SW480 (cell line): ENCODE measurements at regions not wholly inside any gene's neighbourhood (a gene's known extent, or its start where the extent isn't known, plus 50 kb on each side); places are given as distances from the start of the nearest gene placed in this dataset.
"Not testable (repeated sequence)": the region's sequence is repeated elsewhere in the genome, so short reads cannot be mapped to it uniquely, and the experiment has no call there.

ENCODE experiments used
- DNase-seq: peaks from one replicate; pipeline ENCODE4 v3.0.0-alpha.2; 2016; ENCODE audit warnings: low spot score

DNA sequence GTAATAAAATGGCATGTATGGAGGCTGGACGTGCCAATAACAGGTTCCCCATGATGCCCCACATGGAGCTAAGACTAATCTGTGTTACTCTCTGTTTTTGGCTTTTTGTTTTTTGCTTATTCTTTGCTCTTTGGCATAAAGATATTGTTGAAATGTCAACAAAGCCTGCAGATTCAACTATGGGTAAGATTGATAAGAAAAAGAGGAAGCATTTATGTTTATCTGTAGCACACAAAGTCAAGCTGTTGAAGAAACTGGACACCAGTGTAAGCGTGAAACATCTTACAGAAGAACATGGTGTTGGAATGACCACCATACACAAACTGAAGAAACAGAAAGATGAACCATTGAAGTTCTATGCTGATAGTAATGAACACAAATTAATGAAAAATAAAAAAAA is 402.7 kb downstream of the LTN1 start:
- no peak for DNase-seq

DNA sequence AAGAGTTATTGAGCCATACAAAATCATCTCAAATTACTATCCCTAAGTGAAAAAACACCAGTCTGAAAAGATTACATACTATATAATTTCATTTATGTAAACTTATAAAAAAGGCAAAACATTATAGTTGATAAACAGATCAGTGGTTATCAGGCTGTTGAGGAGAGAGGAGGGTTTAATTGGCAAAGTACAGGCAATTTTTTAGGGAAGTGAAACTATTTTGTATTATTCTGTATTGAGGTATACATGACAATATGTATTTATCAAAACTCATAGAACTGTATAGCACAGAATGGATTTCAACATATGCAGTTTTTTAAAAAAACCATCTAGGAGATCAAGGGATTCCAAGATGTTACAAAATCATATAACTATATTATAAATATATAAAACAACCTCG is 403.7 kb downstream of the LTN1 start:
- no peak for DNase-seq

DNA sequence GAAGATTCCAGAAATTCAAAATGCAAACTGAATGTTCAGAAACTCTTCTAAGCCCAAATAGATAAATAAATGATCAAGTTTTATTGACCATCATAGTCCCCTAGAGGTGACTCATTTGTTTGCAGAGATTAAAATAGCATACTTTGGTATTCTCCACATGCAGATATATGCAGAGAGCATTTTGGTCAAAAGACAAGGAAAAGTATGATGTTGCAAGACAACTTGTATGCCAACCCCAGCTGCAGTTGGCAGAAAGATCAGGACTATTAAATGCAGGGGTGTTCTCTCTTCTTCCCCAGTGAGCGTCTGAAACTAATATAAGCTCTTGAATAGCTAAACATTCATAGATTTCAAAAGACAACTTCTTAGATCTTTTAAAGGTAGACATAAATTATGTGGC is 404.9 kb downstream of the LTN1 start:
- no peak for DNase-seq

DNA sequence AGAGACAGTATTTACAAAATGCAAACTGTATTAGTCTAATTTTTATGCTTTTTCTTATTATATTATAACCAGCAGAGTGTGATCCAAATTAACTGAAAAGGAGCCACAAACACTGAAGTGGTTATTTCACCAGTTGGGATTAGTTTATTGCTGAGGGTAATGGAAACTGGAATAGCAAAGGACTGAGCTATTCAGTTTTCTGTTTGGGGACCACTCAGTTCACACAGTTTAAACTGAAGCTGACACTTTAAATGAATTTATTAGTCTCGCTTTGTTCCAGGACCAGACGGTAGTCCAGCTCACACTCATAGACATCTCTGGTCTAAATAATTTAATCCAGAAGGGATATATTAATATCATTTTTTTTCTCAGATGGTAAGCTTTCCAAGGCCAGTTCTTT is 410.7 kb downstream of the LTN1 start:
- no peak for DNase-seq

DNA sequence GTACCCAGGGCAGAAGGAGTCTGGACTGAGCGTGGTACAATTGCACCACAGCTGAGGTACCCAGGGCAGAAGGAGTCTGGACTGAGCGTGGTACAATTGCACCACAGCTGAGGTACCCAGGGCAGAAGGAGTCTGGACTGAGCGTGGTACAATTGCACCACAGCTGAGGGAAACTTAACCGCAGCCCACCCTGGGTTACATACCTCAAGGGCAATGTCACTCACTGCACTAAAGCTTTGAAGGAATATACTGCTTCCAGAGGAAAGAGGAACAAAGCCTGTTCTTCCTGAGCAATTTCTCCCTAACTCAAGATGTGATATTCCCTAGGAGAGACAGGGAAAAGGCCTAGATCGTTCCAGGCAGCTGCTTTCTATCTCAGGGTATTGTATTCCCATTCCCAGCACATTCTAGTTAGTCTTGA is 411.4 kb downstream of the LTN1 start:
- DNase-seq = not testable (repeated sequence)

- no peak for DNase-seq
Observed at GRCh38 chr21:28580585-28580984, 412.1 kb downstream of the LTN1 start.

DNA sequence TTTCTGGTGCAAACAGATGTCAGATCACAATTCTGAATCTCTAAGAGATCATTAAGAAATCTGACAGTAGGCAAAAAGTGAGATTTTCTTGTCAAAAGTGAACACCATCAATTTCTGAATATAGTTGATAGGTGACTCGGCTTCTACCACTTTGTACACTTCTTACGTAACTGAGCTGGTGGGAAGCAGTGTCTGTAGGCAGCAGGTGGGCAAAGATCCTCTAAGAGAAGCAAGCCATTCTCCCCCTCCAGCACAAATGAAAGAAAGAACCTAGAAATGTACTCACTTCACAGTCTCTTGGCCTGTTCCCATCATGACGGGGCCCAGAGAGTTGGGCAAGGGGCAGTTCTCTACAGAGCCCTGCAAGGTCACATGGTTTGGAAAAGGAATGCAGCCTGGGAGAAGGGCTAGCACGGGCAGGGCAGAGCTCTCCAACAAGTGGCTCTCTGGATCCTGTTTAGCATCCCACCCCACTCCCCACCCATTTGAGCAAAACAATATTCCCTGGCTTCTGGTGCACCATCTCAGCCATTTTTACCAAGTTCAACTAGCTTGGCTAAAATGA is 412.6 kb downstream of the LTN1 start:
- DNase-seq = no peak

DNA sequence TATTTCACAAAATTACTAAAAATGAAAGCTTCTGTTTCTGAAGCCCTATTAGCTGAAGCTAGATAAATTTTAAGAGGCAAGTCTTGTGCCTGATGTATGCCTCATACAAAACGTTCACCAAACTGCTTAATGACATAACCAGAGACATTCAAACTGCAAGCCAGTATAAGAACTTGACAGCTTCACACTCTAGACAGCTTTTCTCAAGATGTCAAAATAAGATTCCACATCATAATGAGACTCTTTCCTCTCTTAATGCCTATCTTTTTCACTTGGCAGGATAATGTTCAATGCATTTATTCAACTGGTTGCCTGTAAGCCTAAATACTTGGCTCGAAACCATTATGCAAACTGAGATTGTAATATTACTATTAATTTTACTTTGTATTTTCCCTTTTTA is 424.0 kb downstream of the LTN1 start:
- DNase-seq = no peak

DNA sequence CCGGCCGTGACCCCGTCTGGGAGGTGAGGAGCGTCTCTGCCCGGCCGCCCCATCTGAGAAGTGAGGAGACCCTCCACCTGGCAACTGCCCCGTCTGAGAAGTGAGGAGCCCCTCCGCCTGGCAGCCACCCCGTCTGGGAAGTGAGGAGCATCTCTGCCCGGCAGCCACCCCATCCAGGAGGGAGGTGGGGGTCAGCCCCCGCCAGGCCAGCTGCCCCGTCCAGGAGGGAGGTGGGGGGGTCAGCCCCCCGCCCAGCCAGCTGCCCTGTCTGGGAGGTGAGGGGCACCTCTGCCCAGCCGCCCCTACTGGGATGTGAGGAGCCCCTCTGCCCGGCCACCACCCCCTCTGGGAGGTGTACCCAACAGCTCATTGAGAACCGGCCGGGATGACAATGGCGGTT is 428.7 kb downstream of the LTN1 start:
- DNase-seq = not testable (repeated sequence)

- no peak for DNase-seq
Observed at GRCh38 chr21:28561772-28562171, 430.9 kb downstream of the LTN1 start.

DNA sequence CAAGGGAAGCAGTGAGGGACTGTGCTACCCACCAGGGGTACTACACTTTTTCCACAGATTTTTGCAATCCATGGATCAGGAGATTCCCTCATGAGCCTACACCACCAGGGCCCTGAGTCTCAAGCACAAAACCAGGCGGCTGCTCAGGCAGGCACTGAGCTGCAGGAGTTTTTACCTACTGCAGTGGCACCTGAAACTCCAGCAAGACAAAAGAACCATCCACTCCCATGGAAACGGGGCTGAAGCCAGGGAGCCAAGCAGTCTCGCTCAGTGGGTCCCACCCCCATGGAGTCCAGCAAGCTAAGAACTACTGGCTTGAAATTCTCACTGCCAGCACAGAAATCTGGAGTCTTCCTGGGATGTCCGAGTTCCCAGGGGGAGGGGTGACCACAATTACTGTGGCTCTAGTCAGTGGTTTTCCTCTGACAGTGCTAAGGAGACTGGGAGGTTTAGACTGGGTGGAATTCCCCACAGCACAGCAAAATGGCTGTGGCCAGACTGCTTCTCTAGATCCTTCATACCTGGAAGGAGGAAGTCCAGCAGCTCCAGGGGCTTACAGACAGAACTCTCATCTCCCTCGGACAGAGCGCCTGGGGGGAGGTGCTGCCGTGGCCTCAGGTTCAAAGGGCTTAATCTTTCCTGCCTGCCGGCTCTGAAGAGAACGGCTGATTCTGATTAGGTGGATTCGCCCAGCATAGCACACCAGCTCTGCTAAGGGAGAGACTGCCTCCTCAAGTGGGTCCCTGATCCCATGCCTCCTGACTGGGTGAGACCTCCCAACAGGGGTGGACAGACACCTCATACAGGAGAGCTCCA is 437.8 kb downstream of the LTN1 start:
- no peak for DNase-seq

GRCh38 chr21:28550057-28550825 is 442.4 kb downstream of the LTN1 start:
- DNase-seq = no peak

DNA sequence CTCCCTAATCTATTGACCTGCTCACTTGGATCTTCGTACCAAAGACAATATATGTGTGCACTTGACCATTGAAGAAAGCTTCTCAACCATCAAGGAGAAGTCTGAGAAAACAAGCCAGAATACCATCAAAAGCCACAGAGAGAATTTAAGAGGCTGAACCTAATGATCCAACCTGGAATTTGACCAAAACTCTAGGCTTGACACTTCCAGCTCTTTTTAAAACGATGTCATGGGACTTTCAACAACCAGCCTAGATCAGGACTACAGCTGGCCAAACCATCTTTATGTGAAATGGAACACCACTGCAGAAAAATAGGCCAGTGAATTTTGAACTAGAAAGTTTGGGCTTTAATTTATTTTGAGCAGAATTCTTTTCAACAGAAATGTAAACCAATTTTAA is 444.4 kb downstream of the LTN1 start:
- DNase-seq = no peak

- DNase-seq = no peak
Observed at GRCh38 chr21:28547766-28548165, 444.9 kb downstream of the LTN1 start.

DNA sequence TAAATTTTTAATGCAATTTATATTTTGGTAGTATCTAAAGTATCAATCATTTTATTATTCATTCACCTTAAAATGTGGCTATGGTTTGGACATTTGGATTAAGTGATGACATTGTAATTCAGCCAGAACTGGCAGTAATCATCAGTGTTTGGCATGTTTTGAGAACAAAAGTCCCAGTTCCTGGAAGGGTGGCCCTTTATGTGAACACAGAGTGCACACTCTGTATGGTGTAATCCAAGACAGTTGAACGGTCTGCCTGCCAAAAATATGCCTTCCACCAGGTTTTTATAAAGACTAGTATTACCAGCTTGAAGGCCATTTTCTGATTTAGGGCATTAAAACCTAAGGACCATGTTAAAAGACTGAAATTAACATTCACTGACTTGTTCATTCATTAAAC is 448.7 kb downstream of the LTN1 start:
- no peak for DNase-seq

DNA sequence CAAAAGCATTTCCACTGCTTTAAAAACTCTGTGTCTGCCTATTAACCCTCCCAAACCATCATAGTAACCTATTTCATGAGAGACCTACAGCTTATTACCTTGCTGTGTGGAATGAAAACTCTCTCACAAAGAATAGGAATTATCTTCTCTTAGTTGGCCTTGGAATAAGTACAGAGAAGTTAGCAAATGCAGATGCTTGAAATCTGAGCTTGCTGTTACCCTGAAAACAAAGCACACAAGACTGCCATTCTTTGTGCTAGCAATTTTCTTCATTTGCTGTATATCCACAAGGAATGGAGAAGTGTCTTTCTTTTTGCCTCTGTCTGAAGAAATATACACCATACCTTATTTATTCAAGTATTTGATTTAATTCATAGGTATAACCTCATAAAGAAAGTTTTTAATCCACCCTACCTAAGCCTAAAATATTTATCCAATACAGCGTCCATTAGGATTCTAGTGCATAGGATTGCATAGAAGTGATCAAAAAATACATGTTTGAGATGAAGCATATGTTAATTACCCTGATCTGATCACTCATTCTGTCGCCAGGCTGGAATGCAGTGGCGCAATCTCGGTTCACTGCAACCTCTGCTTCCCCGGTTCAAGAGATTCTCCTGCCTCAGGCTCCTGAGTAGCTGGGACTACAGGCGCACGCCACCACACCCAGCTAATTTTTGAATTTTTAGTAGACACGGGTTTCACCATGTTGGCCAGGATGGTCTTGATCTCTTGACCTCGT is 451.1 kb downstream of the LTN1 start:
- no peak for DNase-seq

GRCh38 chr21:28540514-28540913 is 452.2 kb downstream of the LTN1 start:
- no peak for DNase-seq

- DNase-seq = no peak
Observed at GRCh38 chr21:28539623-28539988, 453.1 kb downstream of the LTN1 start.

DNA sequence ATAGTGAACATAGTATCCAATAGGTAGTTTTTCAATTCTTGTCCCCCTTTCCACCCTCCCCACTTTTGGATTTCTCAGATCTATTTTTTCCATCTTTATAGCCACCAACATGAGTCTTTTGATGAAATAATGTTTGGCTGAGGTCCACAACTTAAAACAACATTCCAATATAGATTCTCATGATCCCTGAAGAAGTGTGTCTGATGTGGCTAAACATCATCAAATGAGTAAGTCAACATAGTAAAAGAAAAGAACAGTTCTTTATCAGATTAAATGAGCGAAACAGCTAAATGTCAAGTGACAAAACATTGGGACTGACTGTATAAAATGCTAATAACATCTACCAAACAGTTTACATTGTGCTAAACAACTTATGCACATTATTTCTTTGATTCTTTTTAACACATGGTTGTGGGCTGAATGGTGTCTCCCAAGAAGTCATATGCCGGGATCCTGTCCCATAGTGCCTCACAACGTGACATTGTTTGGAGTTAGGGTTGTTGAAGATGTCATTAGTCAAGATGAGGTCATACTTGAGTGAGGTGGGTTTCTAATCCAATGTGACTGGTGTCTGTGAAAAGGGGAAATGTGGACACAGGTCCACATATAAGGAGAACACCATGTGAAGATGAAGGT is 453.6 kb downstream of the LTN1 start:
- DNase-seq = no peak

DNA sequence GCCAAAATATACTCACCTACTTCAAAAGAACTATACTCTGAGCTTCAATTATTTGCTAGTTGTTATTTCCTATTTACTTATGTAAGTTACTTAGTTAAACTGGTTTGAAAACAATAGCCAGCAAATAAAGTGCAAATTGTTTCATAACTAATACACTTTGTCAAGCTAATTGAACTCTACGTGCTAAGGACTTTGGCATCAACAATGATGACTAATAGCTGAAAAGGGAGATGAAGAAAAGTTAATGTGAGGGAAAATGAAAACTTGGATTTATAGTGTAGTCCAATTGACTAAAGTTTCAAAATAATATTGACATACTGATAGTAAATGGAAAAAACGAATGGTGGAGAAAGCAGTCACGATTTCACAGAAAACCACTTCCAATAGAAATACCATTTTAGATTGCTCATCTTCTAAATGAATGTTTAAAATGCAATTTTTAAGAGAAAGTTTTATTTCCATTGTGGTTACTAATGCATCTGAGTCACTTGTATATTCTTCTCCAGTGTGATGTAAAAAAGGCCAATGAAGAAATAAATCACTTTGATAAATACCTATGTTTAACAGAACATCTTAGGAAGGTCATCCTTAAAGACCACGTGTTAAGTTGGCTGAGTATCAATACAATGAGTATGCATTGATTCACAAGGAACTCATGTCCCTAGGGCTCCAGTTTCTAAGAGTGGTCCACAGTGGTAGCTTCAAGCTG is 455.2 kb downstream of the LTN1 start:
- no peak for DNase-seq

DNA sequence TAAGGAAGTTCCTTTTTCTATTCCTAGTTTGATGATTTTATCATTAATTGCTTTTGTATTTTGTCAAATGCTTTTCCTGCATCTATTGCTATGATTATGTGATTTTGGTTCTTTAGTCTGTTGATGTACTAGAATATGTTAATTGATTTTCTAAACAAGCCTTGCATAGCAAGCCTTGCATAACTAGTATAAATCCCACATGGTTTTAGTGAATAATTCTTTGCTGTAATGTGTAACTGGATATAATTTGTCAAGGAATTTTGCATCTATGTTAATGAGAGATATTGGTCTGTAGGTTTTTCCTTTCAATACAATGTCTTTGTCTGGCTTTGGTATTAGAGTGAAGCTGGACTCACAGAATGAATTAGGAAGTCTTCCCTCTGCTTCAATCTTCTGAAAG is 460.2 kb downstream of the LTN1 start:
- no peak for DNase-seq
